Fibroblast of upper back skin (primary cell): ENCODE measurements at regions not wholly inside any gene's neighbourhood (a gene's known extent, or its start where the extent isn't known, plus 50 kb on each side); places are given as distances from the start of the nearest gene placed in this dataset.

Experiments used
- DNase-seq: peaks from one replicate; pipeline ENCODE4 v3.0.0-alpha.2; 2013

DNA sequence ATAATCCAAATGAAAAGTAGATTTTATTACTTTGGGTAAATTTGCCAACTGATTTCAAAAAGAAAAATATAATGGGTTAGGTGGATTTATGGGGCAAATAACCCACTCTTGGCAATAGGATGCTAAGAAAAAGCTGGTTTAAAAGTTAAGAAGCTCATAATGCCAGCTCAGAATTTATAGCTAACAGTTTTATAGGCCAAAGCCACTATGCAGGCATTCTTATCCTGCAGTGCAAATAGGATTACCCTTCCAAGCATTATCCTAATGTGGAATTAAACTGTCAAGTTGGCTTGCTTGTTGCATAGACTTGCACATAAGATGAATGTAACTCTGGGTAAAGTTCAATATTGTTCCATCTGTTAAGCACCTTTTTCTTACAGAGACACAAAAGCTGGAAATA is 703.0 kb downstream of the PCDH18 start:
- no peak for DNase-seq

DNA sequence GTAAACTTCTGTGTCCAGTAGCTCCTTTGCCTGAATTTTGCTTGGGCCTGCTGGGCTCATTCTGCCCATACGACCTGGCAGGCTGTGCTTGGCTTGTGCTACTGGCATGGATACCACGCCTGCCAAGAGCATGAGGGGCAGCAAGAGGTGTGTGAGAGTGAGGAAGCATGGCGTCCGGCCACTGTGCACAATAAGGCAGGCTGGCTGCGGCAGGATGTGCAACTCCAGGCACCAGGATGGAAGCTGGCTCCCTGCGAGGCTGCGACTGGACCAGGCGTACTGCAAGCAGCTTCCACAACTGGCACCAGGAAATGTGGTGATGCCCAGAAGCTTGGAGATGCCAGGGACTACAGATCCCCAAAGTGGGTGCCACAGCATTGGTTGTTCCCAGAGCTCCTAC is 709.3 kb downstream of the PCDH18 start:
- no peak for DNase-seq

DNA sequence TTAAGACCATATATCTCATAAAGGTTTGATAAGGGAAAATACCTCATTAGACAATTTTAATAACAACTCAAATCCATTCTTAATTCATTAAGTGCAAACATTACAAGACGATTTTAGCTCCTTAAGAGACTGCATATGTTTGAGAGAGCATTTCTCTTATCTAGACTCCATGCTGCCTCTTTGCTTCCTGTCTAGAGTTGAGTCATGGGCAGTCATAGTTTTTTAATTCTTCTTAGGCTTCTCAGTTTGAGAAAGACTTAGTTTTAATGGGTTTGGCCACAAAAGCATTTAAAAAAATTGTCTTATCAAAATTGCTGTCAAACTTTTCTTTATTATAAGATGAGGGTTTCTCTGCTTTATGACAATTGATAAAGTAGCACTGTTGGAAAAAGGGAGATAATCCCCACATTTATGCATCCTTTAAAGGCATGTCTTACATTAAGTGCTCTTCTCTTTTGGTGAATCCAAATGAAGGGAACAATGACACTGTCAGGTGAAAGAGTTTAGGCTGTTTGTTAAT is 713.4 kb downstream of the PCDH18 start:
- DNase-seq, result no peak

DNA sequence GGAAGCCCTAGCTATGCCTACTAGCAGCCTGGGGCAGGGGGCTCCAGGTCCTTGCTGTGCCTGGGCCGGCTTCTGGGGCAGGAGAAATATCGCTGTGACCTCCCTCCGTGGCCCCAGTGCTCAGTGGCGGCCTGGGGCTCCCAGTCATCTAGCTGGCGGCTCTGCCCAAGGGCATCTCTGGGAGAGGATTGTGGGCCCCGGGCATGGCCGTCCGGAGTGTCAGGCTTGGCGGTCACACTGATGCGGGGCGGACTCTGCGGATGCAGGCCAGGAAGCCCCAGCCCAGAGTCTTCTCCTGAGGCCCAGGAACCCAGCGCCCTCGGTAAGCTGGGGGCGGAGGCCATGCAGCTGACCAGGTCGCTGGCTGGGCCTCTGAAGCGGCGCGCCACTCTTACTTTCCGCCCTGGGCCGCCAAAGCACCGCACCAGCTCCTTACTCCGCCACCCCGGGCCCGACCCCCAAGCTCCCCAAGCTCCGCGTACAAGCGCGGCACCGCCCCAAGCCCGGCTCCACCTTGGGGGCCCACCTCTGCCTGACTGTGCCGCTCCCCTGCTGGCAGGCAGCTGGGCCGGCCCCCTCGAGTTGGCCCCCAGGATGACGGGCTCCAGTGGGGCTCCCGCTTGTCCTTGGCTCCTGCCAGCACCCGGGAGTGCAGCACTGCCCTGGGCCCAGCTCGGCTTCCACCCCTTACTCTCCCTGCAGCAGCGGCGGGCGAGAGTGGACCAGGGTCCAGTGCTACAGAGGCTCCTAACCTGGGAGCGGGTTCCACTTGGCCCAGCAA is 720.0 kb downstream of the PCDH18 start:
- DNase-seq, result no peak

DNA sequence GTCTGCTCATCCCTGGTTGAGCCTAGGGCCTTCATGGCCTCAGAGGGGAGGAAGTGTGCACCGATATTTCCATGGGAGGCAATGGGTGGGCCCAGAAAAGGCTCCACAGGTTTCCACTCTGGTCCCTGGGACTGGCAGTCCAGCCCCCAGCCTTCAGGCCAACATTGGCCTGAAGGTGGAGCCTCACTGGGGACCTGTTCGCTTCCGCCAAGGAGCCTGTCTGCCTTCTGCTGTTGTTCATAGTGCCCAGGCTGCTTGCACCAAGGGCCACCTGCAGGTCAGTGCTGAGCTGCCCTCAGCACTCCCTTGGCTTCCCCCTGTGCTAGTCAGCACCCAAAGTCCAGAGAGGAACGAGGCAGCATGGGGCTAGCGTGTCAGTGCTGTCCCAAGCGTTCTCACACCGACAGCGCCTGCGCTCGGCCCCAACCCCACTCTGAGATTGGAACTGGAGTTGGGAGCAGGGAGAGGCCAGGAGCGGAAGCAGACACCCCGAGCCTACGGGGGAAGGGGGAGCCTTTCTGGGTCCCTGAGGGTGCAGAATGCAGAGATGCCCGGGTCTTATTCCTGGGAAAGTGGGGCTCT is 720.7 kb downstream of the PCDH18 start:
- no peak for DNase-seq

DNA sequence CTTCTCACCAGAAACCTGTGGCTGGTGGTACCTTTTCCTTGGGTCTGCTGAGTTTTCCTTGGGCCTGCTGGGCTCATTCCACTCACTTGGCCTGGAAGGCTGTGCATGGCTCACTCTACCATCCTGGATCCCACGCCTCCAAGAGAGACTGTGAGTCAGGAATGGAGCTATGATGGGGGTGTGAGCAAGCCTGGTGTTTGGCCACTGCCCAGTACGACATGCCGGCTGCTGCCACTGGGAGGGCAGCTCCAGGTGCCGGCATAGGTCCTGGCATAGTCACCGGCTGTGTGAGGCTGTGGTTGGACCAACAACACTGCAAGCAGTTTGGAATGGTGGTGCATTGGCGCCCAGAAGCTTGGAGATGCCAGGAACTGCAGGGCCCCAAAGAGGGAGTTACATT is 721.7 kb downstream of the PCDH18 start:
- no peak for DNase-seq

DNA sequence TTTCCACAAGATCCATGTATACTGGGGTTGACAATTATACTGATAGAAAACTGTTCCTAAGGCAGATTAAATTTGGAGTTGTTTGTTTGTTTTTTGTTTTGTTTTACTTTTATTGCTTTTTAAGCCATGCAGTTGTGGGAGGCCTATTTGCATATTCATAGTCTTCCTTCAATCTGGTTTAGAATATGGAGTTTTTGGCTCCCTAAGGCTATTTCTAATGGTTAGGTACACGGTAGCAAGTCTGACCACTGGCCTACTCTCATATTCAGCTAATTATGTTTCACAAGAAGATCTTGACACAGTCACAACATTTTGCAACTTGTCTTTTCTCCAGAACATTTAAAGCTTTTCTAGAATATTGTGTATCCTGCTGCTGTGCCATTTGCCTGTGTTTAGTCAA is 725.5 kb downstream of the PCDH18 start:
- DNase-seq, result no peak

DNA sequence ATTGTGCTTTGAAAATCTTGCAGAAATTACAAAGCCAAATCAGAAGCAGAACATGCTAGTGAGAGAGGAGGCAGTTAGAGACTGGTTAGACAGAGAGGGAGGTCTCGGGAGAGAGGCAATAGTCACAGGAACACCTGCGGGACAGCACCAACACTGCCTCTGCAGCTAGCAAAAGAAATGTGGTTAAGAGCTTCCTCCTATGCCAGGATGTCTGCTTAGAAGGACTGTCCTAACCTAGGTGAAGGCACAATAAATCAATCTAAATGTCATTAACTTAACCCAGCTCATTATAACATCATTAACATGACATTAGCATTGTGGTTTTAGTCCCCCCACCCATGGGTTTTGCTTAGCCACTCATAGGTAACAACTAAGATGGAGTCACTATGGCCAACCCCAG is 726.7 kb downstream of the PCDH18 start:
- DNase-seq, result no peak

DNA sequence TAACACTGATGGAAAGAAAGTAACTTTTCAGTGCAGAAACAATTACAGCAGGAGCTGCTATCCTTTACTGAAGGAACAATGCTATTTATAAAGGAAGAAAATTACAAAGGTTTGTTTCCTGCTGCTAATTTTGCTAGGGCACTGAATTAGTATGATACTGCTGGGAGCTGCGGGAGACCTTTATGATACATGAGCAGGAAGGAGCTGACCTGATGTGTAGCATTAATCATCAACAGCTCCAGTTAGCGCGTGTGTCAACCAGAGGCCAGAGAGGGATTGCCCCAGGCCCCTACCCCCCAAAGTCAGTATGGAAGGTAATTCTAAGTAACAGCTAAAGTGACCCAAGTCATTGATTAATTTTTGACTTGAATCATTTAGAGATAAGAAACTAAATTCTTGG is 728.9 kb downstream of the PCDH18 start:
- no peak for DNase-seq

DNA sequence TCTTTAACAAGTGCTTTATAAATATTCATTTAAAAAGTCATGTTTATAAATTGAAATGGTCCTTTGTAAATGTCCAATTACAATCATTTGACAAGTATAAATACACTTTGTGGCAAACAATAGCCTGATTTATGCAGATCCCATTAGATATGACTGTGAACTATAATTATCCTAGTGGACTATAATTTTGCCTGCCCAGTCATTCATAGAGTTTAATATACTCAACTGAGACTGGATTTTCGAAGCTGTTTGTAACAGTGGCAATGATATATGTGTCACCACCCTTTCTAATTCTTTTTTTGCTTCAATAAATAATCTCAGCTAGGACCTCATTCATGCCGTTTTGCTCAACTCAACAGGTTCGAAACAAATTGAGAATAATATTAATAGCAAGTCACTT is 732.0 kb downstream of the PCDH18 start:
- no peak for DNase-seq

DNA sequence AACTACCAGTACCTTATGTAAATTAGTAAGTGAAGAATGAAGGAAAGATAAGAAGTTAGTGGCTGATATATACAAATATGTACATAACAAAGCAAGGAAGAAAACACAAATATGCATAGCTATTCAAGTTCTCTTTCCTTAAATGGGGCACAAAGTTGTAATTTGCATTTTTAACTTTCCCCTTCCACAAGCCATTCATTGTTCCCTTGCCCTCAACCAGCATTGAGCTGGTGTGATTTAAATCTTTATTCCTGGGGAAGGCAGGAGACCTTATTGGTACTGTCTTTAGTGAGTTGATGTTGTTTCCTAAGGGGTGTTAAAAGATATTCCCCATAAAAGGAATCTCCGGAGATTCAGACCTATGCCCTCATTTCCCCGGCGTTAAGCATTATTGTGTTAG is 735.3 kb downstream of the PCDH18 start:
- no peak for DNase-seq

DNA sequence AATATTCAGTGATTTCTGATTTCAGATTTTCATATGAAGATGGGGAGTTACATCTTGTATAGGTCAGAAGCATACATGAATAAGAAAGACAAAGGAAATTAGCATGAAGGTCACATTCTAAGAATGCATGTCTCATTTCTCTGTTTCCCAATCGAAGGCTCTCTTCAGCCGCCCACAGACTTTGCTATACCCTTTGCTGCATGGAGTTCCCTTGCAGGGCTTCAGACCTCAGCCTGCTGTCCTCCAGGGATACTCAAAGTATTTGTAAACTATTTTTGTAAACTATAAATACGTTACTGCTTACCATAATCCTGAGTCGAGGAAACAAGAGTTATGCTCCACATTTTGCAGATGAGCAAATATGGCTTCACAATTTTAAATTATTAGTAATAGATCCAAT is 738.4 kb downstream of the PCDH18 start:
- DNase-seq, result no peak

DNA sequence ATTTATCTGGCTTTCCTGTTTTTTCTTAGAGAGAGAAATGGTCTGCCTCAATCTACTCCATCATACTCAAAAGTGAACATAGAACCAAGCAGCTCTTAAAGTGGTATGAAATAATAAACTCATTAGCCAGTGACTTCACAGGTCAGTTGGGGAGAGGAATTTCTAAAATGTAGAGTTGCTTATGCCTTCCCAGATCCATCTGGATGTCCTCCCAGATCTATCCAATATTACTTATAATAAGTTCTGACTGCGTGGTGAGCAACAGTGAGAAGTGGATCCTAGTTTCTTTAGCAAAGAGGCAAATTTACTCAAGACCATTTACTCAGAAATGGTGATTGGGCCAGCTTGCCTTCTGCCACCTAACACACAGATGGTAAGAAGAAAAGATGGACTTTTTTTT is 748.0 kb downstream of the PCDH18 start:
- DNase-seq, result no peak

DNA sequence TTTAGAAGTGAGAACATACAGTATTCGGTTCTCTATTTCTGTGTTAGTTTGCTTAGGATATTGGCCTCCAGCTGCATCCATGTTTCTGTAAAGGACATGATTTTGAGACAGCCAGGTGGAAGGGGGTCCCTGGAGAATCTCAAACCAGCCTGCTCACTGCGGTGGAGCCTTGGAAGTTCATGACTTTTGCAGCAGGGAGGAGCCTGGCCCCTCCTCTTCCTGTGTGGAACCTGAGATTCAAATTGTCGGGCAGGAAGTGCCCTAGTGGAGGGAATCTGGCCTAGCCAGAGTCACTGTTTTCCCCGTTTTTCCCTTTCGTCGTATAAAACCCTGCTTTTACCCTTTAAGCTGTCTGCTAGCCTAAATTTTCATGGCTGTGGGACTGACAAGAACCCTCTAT is 762.6 kb downstream of the PCDH18 start:
- no peak for DNase-seq

DNA sequence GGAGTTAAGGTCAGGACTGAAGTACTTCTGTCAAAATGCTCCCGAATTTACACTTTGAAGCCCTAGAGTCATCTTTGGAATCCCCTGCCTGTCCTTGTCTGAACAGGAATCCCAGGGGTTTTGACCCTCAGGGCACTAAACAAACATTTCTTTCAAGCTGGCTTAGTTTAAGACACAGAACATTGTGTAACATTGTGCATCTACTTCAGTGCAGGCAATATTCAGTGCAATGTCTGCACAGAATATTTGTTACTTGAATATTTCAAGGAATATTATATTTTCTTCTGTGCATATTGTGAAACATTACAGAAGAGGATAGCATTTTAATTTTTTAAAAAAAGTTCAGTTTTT is 763.4 kb downstream of the PCDH18 start:
- no peak for DNase-seq

DNA sequence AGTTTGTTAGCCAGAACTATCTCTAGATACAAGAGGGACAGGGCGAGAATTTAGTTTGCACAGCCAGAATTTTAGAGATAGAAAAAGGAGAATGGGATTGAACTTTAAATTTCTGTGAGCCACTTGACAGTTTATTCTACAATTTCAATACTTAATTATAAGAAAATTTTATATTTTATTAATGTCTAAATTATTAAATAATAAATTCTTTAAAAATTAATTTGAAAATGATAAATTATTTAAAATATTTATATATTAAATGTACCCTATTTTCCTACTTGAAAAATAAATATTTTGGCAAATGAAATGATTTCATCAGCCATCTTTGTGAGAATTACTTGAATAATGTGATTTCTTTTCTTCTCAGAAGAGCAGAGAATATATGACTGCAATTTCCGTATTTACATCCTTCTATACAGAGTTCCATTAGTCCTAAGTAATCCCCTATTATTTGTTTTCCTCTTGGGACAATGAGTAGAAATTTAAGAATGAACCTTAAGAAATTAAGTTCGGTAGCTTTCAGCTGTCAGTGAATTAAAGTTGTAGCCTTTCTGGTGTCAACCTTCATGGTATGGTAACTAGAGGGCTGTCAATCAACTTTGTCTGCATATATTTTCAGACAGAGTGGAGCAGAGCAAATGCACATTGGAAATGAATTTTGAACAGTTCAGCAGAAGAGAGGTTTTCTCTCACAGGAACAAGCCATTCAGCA is 763.9 kb downstream of the PCDH18 start:
- no peak for DNase-seq

DNA sequence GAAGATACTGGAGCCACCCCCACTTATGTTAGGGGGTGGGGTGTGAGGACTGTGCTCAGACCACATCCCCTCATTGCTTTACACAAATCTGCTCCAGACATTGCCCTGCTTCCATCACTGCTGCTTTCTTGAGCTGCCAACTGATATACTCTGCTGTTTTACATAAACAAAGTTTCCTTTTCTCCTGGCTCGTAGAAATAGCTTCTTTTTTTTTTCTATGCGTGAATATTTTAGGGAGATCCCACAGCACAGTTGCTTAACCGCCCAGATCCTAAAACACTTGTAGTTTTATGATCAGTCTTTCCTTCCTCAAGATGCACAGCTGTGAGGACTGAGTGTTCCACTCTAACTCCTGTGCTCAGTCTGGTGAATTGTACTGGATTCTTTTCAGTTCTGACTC is 768.4 kb downstream of the PCDH18 start:
- DNase-seq, result no peak

DNA sequence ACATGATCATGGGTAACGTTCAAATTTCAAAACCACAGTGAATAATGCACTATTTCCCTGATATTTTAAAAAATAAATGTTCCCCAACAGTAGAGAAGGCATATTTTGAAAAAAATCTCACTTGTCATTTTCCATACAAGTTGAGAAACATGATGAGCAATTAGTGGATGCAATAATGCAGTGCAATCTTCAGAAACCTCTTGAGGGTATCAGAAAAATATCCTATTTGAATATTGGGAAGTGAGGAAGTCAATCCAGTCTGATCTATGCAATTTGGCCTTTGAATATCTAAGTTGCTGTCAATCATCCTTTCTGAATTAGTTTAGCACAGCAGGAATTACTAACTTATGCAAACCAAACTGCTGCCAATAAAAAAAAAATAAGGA is 776.8 kb downstream of the PCDH18 start:
- no peak for DNase-seq

DNA sequence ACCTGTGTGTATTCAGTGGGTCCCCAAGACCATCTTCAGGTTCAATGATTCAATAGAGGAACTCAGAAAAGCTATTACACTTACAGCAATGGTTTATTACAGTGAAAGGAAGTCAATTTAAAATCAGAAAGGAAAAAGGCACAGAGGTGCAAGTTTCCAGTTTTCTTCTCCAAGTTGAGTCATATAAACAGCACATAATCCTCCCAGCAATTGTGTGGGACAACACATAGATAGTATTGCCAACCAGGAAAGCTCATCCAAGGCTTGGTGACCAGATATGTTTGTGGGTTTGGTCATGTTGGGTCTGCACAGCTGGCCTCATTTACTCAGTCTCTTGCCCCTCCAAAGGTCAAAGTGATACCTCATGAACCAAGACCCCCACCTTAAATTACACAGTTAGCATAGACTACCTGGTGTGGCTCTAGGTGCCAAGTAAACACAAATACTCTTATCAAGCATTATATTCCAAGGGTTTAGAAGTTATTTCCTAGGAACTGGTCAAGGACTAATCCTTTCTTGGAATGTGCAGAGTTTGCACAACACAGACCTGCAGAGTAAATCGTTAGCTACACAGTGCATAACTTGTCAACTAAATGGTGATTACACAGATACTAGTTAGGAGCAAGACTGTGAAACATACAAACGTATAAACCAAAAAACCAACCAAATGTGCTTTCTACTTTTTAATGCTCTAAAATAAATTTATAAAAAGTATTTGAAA is 777.3 kb downstream of the PCDH18 start:
- DNase-seq, result no peak

DNA sequence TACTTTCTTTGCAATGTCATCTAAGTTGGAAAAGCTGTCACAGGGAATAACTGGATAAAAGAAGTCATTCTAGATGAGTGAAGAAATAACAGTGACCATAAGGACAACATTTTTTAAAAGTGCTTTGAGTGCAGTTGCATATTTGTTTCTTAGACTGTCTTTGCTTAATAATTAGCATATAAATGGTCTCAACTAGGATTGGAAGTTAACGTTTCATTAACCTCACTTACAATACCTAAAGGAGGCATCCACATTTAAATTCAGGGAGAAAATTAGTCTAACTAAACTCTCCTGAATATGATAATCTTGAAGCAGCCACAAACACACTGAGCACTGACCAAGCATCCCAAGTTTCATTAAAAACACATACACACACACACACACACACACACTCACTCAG is 780.7 kb downstream of the PCDH18 start:
- peak; percentile 6 for DNase-seq

DNA sequence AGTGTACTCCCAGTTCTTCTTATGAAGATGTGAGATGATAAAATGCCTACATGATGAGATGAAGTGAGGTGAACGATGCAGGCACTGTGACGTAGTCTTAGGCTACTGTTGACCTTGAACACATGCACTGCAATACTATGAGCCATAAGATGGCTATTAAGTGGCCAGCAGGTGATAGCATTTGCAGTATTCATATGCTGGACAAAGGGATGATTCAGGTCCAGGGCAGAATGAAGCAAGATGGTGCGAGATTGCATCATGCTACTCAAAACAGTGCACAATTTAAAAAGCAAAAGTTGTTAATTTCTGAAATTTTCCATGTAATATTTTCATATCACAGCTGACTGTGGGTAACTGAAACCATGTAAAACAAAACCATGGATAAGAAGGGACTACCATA is 781.4 kb downstream of the PCDH18 start:
- DNase-seq, result peak; percentile 11

DNA sequence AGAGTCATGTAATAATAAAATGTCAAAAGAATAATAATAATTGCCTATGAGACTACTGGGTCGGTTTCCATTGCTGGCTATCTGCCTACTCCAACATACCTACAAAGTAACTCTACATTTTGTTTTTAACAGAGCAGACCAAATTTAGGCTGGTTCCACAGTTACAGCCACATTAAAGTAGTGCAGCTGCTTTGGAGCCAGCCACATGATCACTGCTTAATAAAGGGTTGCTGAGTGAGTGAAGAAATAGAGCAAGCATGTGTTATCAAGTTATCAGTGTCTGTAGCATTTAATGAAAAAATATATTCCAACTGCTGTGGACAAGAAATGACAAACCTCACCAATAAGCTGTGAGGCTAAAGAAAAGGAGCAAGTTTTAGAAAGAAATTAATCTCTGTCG is 782.3 kb downstream of the PCDH18 start:
- DNase-seq, result no peak

DNA sequence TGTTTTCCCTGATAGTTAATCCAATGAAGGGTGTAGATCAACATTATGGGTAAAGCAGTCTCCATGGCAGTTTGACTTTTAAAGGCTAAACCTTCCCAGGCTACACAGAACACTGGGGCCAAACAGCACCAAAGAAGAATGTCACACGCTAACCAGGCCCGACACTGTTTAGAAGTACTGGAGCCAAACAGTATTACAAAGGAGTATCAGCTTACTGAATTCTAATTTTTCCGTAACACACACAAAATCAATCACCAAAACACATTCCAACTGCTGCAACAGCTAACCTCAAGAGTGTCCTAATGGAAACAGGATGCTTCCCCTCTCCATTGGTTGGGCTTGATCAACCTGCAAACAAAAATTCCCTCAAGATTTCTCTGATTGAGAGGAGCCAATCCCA is 783.5 kb downstream of the PCDH18 start:
- DNase-seq, result no peak

DNA sequence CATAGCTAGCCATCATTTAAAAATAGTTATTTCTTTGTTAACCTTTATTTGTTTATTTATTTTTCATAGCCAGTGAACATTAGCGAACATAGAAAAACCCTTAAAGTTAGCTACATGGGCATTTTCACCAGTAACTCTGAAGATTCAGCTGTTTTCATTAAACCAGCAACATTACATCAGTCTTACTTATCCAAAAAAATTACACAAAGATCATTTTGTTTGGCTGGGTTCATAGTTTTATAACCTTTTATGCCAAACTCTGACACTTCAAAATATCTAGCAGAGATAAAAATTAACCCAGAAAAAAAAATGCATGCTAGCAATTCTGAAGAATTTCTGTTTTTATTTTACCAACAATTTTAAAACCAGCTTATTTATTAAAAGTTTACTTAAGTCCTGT is 784.1 kb downstream of the PCDH18 start:
- no peak for DNase-seq
